ENCODE measurements at regions not wholly inside any gene's neighbourhood (a gene's known extent, or its start where the extent isn't known, plus 50 kb on each side); places are given as distances from the start of the nearest gene placed in this dataset.

- TF ChIP-seq REST (IDR thresholded peaks at IDR 0.05) = no peak
Observed at GRCh38 chr12:60271816-60272215, 676.0 kb downstream of the SLC16A7 start (continued).

- no peak for DNase-seq (ENCODE audit: low spot score)
- H3K36me3 ChIP-seq (ENCODE audit: control insufficient read depth in 4 of 4, insufficient read depth in 3 of 4, low read depth in 1 of 4, low read length in 3 of 4) = no peaks in the 10 kb centered on the region
- TF ChIP-seq YY1 (IDR thresholded peaks at IDR 0.05) (no peak), SP1 (IDR thresholded peaks at IDR 0.05) (no peak), ZBTB33 (IDR thresholded peaks at IDR 0.05) (no peak), HNF4A (conservative IDR thresholded peaks at IDR 0.05) (no peak), REST (IDR thresholded peaks at IDR 0.05) (no peak), EGR1 (IDR thresholded peaks at IDR 0.05; ENCODE audit: low read depth in 2 of 2) (no peak), RXRA (IDR thresholded peaks at IDR 0.05) (no peak), FOXA2 (IDR thresholded peaks at IDR 0.05) (no peak), NR2F2 (IDR thresholded peaks at IDR 0.05) (no peak), CTCF (IDR thresholded peaks at IDR 0.05; ENCODE audit: low read depth, low read length, missing input control) (no peak), HNF4G (IDR thresholded peaks at IDR 0.05) (no peak), FOXA1 (IDR thresholded peaks at IDR 0.05) (no peak), RAD21 (IDR thresholded peaks at IDR 0.05) (no peak)
- H3K9me3 ChIP-seq (ENCODE audit: control insufficient read depth in 4 of 4, low read length in 3 of 4) = no peaks in the 10 kb centered on the region
- no peak overlapping the region for H3K27ac ChIP-seq (ENCODE audit: low read depth in 1 of 2, low read length in 2 of 2)
- no peaks in the 10 kb centered on the region for H3K4me1 ChIP-seq (ENCODE audit: control insufficient read depth in 4 of 4, insufficient read depth in 4 of 4, low read length in 3 of 4)
- no peaks in the 10 kb centered on the region for H3K27me3 ChIP-seq (ENCODE audit: control insufficient read depth in 4 of 4, insufficient read depth in 4 of 4, low read length in 3 of 4)
- 21% methylated on average over 2 of the region's 2 CpGs for WGBS
- H3K4me3 ChIP-seq (ENCODE audit: low read depth in 1 of 3, low read length in 3 of 3) = no peak overlapping the region
- H3K9ac ChIP-seq (ENCODE audit: low read depth in 1 of 2, low read length in 2 of 2) = no peak overlapping the region
Observed at GRCh38 chr12:60278209-60278608, 682.4 kb downstream of the SLC16A7 start.
